Fibroblast of lung (primary cell): ENCODE measurements at regions not wholly inside any gene's neighbourhood (a gene's known extent, or its start where the extent isn't known, plus 50 kb on each side); places are given as distances from the start of the nearest gene placed in this dataset.

Experiments
- CTCF ChIP-seq, 2 donors: IDR thresholded peaks in 1 of 2; conservative IDR thresholded peaks in 1 of 2; 1 replicate in 1 of 2; 2 replicates in 1 of 2; pipeline ENCODE4 v1.5.1; 2011 to 2012; ENCODE audit warnings: low read length in 2 of 2, control low read depth in 1 of 2, inconsistent platforms in 1 of 2, low read depth in 1 of 2, mild to moderate bottlenecking in 1 of 2
- EZH2 ChIP-seq: IDR thresholded peaks from 2 replicates; pipeline ENCODE4 v1.5.1; 2012; ENCODE audit warnings: low read length, control low read depth, mild to moderate bottlenecking; ENCODE audit errors: missing control alignments

- TF ChIP-seq CTCF (conservative IDR thresholded peaks at IDR 0.05 in 1 of 2, IDR thresholded peaks at IDR 0.05 in 1 of 2; ENCODE audit: low read depth in 1 of 2, low read length in 2 of 2) (no peak), EZH2 (no peak)
These were observed 142.8 kb downstream of the GOLIM4 start for GRCh38 chr3:167952969-167953368.
